ENCODE measurements at regions not wholly inside any gene's neighbourhood (a gene's known extent, or its start where the extent isn't known, plus 50 kb on each side); places are given as distances from the start of the nearest gene placed in this dataset.
"Not testable (repeated sequence)": the region's sequence is repeated elsewhere in the genome, so short reads cannot be mapped to it uniquely, and the experiment has no call there.

DNA sequence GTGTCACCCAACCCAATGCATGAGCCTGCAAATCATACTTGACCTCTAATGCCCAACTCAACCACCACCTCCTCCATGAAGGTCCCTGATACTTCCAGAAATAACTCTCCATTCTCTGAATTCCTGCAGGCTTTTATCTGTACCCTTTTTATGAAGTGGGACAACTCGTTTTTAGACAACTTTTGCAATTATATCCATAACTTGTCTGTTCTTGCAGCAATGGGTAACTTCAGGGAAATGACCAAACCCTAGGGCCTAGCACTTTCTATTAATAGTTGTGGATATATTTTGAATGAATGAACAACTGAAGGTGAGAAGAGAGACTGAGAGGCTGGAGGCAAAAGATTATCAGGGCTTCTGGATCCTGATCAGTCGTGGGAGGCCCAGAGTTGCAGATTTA is 236.6 kb upstream of the MOCS1 start:
- DNase-seq (ENCODE audit: extremely low read depth in 1 of 11, low read depth in 9 of 11, low spot score in 4 of 11), result no peak

- no peak for DNase-seq (ENCODE audit: extremely low read depth in 1 of 11, low read depth in 9 of 11, low spot score in 4 of 11)
Measured at GRCh38 chr6:40169878-40170277, 235.6 kb upstream of the MOCS1 start.

DNA sequence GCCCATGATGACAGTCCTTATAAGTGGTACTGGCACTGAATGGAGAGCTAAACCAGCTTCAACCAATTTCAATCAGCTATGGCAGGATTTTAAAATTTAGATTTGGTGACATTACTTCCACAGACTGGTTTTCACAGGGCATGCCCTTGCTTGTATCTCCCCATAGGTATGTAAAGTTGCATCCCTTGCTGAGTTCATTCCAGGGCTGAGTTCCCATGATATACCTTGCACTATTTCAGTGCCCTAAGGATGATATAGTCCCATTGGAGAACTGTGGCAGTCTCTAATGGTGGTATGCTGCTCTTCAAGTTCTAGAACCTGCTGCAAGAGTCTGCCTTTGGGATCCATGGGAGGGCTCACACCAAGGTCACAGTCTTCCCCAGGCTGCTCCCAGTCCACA is 232.7 kb upstream of the MOCS1 start:
- no peak for DNase-seq (ENCODE audit: extremely low read depth in 1 of 11, low read depth in 9 of 11, low spot score in 4 of 11)

DNA sequence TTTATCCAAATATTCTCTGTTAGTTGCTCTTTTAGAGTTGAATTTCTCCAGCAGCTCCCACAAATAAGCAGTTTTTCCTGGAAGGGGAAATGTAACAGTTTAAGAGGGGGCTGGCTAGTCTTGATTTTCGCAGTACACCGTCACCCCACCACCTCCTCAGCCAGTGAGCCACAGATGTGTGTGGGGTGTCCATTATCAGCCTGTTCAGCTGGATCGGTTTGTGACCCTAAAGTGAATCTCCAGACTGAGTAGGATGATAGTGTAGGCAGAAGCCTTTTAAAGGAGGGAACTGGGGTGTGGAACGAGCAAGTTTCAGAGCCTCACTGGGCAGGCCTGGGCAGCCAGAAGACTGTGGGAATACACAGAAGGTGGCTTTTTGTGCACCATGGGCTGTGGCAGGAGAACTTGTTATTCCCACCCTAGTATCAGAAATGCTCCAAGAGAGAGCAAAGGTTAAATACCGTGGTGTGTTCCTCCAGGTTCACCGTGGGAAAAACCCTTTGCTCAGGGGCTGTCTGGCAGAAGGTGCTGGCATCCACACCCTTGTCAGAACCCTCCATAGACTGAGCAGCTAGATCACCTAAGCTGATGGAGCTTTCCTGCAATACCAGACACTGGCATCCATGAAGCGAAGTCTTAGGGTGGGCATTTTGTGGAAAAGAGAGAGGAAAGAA is 230.9 kb upstream of the MOCS1 start:
- no peak for DNase-seq (ENCODE audit: extremely low read depth in 1 of 11, low read depth in 9 of 11, low spot score in 4 of 11)

DNA sequence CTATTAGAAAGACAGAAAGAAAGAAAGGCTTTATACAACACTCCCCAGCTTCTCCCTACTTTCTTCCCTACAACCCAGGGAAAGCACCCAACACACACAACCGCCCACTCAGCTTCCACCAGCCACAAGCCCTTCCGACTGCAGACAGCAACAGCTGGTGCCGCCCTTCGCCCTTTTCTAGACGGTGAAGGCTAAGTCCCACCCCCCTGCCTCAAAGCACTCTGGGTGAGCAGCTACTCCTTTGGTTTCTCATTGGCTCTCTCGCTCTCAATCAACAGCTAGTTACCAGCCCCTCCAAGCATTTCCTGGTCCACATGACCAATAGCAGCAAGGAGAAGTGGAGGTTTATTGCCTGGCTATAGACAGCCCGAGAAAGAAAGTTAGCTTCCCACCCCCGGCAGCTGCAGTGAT is 230.1 kb upstream of the MOCS1 start:
- DNase-seq (ENCODE audit: extremely low read depth in 1 of 11, low read depth in 9 of 11, low spot score in 4 of 11), result no peak

GRCh38 chr6:40163924-40164323 is 229.7 kb upstream of the MOCS1 start:
- no peak for DNase-seq (ENCODE audit: extremely low read depth in 1 of 11, low read depth in 9 of 11, low spot score in 4 of 11)

DNA sequence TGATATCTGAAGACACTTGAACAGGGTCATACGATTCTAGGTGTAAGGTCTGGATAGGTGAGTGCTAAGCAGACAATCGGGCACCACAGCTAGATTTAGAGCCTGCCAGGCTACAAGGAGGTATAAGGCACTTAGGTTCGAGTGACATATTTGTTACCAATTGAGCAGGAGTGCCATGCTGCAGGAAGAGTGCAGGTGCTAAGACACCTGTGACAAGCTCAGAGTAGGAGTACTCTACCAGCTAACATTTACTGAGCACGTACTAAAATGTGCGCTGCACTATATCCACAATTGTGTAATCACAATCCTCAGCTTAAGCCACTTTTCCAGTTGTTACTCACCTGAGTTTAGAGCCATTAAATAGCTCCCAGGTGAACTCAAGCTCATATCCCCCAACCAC is 227.8 kb upstream of the MOCS1 start:
- DNase-seq (ENCODE audit: extremely low read depth in 1 of 11, low read depth in 9 of 11, low spot score in 4 of 11), result no peak

GRCh38 chr6:40160826-40161225 is 226.6 kb upstream of the MOCS1 start:
- no peak for DNase-seq (ENCODE audit: extremely low read depth in 1 of 11, low read depth in 9 of 11, low spot score in 4 of 11)

DNA sequence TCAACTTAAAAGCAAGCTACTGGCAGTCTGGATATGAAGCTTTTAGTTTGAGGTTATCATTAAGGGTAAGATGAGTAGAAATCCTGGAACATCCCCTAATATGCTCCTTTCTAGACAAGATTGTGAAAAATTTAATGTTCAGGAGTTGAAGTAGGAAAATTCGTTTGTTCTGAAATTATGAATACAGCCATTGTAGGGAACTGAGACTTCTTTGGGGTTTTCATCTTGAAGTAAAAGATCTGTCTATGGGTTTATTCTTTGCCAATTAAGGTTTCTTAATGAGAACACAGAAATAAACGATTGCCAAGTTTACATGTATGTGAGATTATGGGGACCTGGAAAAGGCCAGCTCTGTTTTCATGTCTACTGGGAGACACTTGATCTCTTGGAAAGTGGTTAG is 225.6 kb upstream of the MOCS1 start:
- DNase-seq (ENCODE audit: extremely low read depth in 1 of 11, low read depth in 9 of 11, low spot score in 4 of 11), result no peak

DNA sequence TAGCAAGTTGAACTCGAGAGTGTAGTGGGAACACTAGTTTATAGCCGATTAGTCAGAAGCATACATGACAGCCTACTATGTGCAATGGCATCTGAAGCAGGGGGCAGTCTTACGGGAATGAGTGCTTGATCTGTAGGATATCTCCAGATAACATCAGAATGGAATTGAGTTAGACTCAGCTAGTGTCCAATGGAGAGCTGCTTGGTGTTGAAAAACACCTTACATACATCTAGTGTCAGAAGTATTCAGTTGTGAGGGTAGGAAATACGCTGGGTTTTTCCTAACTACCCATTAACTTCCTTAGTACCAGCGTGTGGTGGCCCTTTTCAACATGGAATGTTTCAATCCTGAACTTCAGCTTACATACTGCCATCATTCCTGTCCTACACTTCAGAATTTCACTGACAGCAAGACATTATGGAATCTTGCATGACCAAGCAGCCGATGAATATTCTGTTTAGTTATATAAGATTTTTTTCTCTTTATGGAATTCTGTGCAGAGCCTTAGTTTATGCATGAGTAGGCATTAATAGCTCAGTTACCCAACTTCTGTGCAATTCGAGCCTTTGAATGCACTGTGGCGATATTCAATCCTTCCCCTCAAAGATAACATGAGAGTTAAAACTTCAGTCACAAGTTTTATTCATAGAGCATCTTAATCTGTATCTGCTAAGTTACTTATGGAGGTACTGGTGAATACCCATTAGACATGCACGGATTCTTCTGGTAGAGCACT is 218.6 kb upstream of the MOCS1 start:
- DNase-seq (ENCODE audit: extremely low read depth in 1 of 11, low read depth in 9 of 11, low spot score in 4 of 11), result peak in 1 of 11 donors; percentile 15

DNA sequence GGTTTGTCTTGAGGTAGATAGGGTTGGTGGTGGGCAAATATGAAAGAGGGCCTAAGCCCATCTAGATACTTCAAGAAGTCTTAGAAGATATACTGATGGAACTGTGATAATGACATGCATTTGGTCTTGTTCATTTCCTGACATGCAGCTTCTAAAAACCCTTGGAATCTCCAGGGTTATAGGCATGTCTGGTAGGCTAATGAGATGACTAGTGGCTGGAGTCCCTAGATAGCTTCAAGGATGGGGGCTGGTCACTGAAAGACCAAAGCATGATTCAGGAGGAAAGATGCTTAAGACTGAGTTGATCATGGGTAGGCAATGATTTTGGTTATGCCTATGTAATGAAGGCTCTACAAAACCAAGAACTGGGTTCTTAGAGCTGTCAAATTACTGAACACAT is 217.9 kb upstream of the MOCS1 start:
- no peak for DNase-seq (ENCODE audit: extremely low read depth in 1 of 11, low read depth in 9 of 11, low spot score in 4 of 11)

DNA sequence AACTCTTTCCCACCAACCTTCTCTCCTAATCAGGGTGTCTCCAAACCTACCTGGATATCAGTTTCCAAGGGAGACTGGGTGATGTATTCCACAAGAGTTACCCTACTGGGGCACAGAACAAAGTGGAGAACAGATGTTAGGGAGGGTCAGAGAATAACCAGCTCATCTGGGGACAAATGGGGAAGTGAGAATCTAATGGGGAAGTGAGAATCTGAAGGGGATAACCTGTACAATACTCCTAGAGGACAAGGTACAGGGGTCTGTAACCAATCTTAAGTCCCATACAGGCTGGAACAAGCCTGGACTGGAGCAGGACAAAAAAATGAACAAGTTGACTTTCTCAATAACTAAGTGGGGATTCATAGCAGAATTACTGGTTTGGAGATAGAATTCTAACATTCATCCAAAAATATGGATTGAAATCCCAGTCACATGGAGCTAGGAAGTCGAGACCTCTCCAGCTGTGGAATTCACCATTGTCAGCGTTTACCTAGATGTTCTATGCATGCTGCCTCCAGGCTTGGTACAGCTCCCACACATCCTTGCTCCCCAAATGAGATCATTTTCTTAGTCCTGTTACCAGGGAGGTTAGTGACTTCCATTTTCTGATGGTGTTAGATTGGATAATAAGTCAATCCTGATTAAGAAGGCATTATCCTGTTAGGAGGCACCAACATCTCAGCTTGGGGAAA is 214.8 kb upstream of the MOCS1 start:
- DNase-seq (ENCODE audit: extremely low read depth in 1 of 11, low read depth in 9 of 11, low spot score in 4 of 11), result no peak

- no peak for DNase-seq (ENCODE audit: extremely low read depth in 1 of 11, low read depth in 9 of 11, low spot score in 4 of 11)
Measured at GRCh38 chr6:40146902-40147301, 212.6 kb upstream of the MOCS1 start.

- no peak for DNase-seq (ENCODE audit: extremely low read depth in 1 of 11, low read depth in 9 of 11, low spot score in 4 of 11)
Measured at GRCh38 chr6:40139447-40139846, 205.2 kb upstream of the MOCS1 start.

GRCh38 chr6:40138273-40138720 is 204.0 kb upstream of the MOCS1 start:
- peak in 2 of 11 donors; percentile 6 to 21 for DNase-seq (ENCODE audit: extremely low read depth in 1 of 11, low read depth in 9 of 11, low spot score in 4 of 11)

GRCh38 chr6:40135491-40136072 is 201.3 kb upstream of the MOCS1 start:
- no peak for DNase-seq (ENCODE audit: extremely low read depth in 1 of 11, low read depth in 9 of 11, low spot score in 4 of 11)

DNA sequence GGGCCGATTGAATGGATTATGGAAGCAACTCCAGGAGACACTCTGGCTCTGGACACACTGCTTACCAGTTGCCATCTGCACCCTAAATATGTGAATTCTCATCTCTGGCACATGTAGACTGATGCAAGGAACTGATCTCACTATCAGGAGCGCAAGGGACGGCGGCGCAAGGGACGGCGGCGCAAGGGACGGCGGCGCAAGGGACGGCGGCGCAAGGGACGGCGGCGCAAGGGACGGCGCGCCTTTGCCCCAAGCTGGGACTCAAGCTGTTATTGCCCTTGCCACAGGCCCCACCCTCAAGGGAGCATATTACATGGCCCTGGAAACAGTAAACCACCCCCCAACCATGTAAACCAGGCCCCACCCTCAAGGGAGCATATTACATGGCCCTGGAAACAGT is 199.7 kb upstream of the MOCS1 start:
- DNase-seq (ENCODE audit: extremely low read depth in 1 of 11, low read depth in 9 of 11, low spot score in 4 of 11), result not testable (repeated sequence)

DNA sequence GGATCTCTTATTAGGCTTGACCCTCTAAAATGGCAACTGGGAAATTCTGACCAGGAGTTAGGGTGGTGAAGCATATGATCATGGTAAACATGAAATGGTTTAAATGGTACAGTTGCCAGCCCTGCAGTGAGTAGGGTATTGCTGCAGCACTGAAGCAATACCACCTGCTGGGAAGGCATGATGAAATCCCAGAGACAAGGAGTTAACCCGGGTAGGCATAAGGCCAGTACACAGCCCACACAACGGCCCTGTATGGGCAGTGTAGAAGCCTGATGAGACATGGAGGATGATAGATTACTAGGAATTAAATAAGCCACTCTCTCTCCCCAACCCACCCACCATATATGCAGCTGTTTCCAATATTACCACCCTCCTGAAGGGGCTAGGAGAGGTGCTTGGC is 197.4 kb upstream of the MOCS1 start:
- DNase-seq (ENCODE audit: extremely low read depth in 1 of 11, low read depth in 9 of 11, low spot score in 4 of 11), result no peak

DNA sequence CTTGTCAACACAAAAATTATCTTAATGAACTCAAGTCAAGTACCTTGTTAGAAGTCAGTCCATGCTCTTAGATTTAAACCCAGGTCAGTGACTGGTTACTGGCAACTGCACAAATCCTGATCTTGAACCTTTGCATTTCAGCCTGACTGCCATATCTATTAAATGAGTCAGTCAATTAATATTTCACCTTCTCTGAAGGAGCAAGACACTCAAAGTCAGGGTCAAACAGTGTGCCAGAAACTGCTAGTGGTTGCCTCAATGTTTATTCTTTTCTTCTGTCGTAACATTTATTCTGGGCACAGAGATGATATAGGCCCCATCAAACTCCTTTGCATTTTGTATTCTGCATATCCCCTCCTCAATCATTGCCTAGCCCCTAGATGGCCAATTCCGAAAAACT is 193.9 kb upstream of the MOCS1 start:
- DNase-seq (ENCODE audit: extremely low read depth in 1 of 11, low read depth in 9 of 11, low spot score in 4 of 11), result no peak

Measured in renal cortex interstitium (tissue), 11 donors.